Endothelial cell of umbilical vein (primary cell): ENCODE measurements at regions not wholly inside any gene's neighbourhood (a gene's known extent, or its start where the extent isn't known, plus 50 kb on each side); places are given as distances from the start of the nearest gene placed in this dataset.

Source experiments
- BruUV-seq: library from RNA; stranded (reverse); fragments of 400-500 nt; replicated peaks from 2 replicates; lab custom pipeline; 2021; lab: Mats Ljungman, UMichigan
- CTCF ChIA-PET: fragments of 300-600, 350-600 bp; sonication (Branson Sonifier 250); formaldehyde crosslinking; loops from one replicate; lab custom pipeline; 2021; ENCODE audit warnings: antibody characterized with exemption, inconsistent platforms; lab: Charles Lee
- POLR2A ChIA-PET: fragments of 300-600, 350-600 bp; sonication (Branson Sonifier 250); formaldehyde crosslinking; loops from one replicate; lab custom pipeline; 2021; ENCODE audit warnings: antibody characterized with exemption, inconsistent platforms; lab: Charles Lee
- DNase-seq: peaks from one replicate; pipeline ENCODE4 v3.0.0-alpha.2; 2011; ENCODE audit warnings: low read depth, low spot score
- FAIRE-seq: peaks from 2 replicates; lab custom pipeline; 2011; peaks lifted over from hg19 to GRCh38; lab: Jason Lieb, UNC
- H2AFZ ChIP-seq: 2 replicates; pipeline ENCODE4 v1.6.0; 2012; ENCODE audit warnings: low read depth, low read length, control low read depth, inconsistent platforms
- H3K27ac ChIP-seq: 2 replicates; pipeline ENCODE4 v1.5.1; 2011; ENCODE audit warnings: low read depth, mild to moderate bottlenecking, control low read depth, low read length, moderate library complexity; ENCODE audit not compliant: insufficient read depth
- H3K27me3 ChIP-seq, 2 experiments: 2 replicates each; pipeline versions ENCODE4 v1.6.0 to v1.6.1; 2011; ENCODE audit warnings: low read length in 2 of 2, mixed read lengths in 1 of 2; ENCODE audit not compliant: control insufficient read depth in 2 of 2, insufficient read depth in 2 of 2
- H3K36me3 ChIP-seq, 2 experiments: 2 replicates in 1 of 2; 3 replicates in 1 of 2; pipeline ENCODE4 v1.5.1; 2011; ENCODE audit warnings: low read length in 2 of 2, mild to moderate bottlenecking in 1 of 2, moderate library complexity in 1 of 2; ENCODE audit not compliant: control insufficient read depth in 2 of 2, insufficient read depth in 2 of 2; ENCODE audit errors: extremely low read depth in 1 of 2
- H3K4me1 ChIP-seq: 3 replicates; pipeline ENCODE4 v1.5.1; 2011; ENCODE audit warnings: mild to moderate bottlenecking, low read length; ENCODE audit not compliant: control insufficient read depth, insufficient read depth; ENCODE audit errors: extremely low read depth
- H3K4me2 ChIP-seq: 2 replicates; pipeline ENCODE4 v1.6.1; 2011; ENCODE audit warnings: low read length, control low read depth, mixed read lengths; ENCODE audit not compliant: insufficient read depth
- H3K4me3 ChIP-seq, 3 experiments: fragments of 200-600 bp in 1 of 3; sonication (generic), shearing (Covaris generic) in 1 of 3; replicated peaks in 1 of 3; 2 replicates each; pipeline ENCODE4 v1.5.1; 2011 to 2016; ENCODE audit warnings: control low read depth in 3 of 3, low read length in 3 of 3, mild to moderate bottlenecking in 2 of 3, inconsistent platforms in 1 of 3, low read depth in 1 of 3, moderate library complexity in 1 of 3; ENCODE audit not compliant: insufficient read depth in 1 of 3
- H3K79me2 ChIP-seq: 2 replicates; pipeline ENCODE4 v1.6.0; 2012; ENCODE audit warnings: low read length, inconsistent platforms; ENCODE audit not compliant: control insufficient read depth, insufficient read depth
- H3K9ac ChIP-seq: replicated peaks from 2 replicates; pipeline ENCODE3; 2011; ENCODE audit warnings: low read length, control low read depth; ENCODE audit not compliant: insufficient read depth; ENCODE audit errors: extremely low read depth
- H3K9me1 ChIP-seq: replicated peaks from 3 replicates; pipeline ENCODE4 v1.6.0; 2011; ENCODE audit warnings: mild to moderate bottlenecking, low read length; ENCODE audit not compliant: control insufficient read depth, insufficient read depth; ENCODE audit errors: extremely low read depth
- H3K9me3 ChIP-seq: replicated peaks from 2 replicates; pipeline ENCODE4 v1.5.1; 2012; ENCODE audit warnings: low read length, inconsistent platforms; ENCODE audit not compliant: control insufficient read depth, insufficient read depth
- H4K20me1 ChIP-seq: replicated peaks from 2 replicates; pipeline ENCODE3; 2011; ENCODE audit warnings: mild to moderate bottlenecking, low read length; ENCODE audit not compliant: control insufficient read depth, insufficient read depth; ENCODE audit errors: extremely low read depth
- CTCF ChIP-seq, 2 donors: IDR thresholded peaks; 1 replicate in 1 of 2; 2 replicates in 1 of 2; pipeline ENCODE4 v1.5.1; 2011; ENCODE audit warnings: low read length in 2 of 2, mild to moderate bottlenecking in 2 of 2, moderate library complexity in 2 of 2, control low read depth in 1 of 2, inconsistent platforms in 1 of 2, low read depth in 1 of 2; ENCODE audit not compliant: insufficient read depth in 1 of 2; ENCODE audit errors: extremely low read depth in 1 of 2
- EZH2 ChIP-seq: IDR thresholded peaks from 2 replicates; pipeline ENCODE4 v1.6.1; 2012; ENCODE audit warnings: borderline replicate concordance, low read depth, mild to moderate bottlenecking, moderate library complexity, low read length, inconsistent platforms; ENCODE audit not compliant: severe bottlenecking
- FOS ChIP-seq: IDR thresholded peaks from 2 replicates; pipeline ENCODE4 v1.6.1; 2011; ENCODE audit warnings: mild to moderate bottlenecking, low read length, moderate library complexity, borderline replicate concordance; ENCODE audit not compliant: insufficient read depth
- GATA2 ChIP-seq: IDR thresholded peaks from 2 replicates; pipeline ENCODE4 v1.7.0; 2011; ENCODE audit warnings: low read depth, mild to moderate bottlenecking, moderate library complexity, mixed read lengths, low read length; ENCODE audit not compliant: insufficient read length, insufficient read depth
- JUN ChIP-seq: IDR thresholded peaks from 2 replicates; pipeline ENCODE4 v1.6.1; 2011; ENCODE audit warnings: borderline replicate concordance, low read depth; ENCODE audit not compliant: insufficient read length, insufficient read depth
- MAX ChIP-seq: IDR thresholded peaks from 2 replicates; pipeline ENCODE4 v1.6.1; 2011; ENCODE audit not compliant: insufficient read depth, insufficient read length
- MYC ChIP-seq: IDR thresholded peaks from one replicate; pipeline ENCODE4 v1.6.1; 2011; ENCODE audit warnings: mild to moderate bottlenecking, low read depth, low read length
- POLR2A ChIP-seq: IDR thresholded peaks from 2 replicates; pipeline ENCODE4 v1.6.1; 2012; ENCODE audit warnings: low read depth, mild to moderate bottlenecking, control low read depth, low read length
- POLR2AphosphoS5 ChIP-seq: IDR thresholded peaks from 2 replicates; pipeline ENCODE4 v1.6.1; 2012; ENCODE audit warnings: low read depth, mild to moderate bottlenecking, control low read depth, low read length, moderate library complexity; ENCODE audit not compliant: insufficient read depth
- dilution Hi-C: fragments of 300-500 bp; cut with MboI; formaldehyde crosslinking; loops from one replicate; pipeline ENCODE4 v1.15.0; 2019; ENCODE audit warnings: low sequenced_read_pairs; ENCODE audit not compliant: extremely low pct_ligation_motif_present
- intact Hi-C: fragments of 100-400 bp; cut with micrococcal nuclease; formaldehyde crosslinking; loops from one replicate; pipeline ENCODE4 v1.10.0; 2022

GRCh38 chr6:82629921-82630320, 266.3 kb downstream of the TPBG start:
- Histone ChIP-seq H3K27ac (no peak overlapping the region), H3K36me3 (no peaks in the 10 kb centered on the region), H2AFZ (no peak overlapping the region), H3K27me3 (no peaks in the 10 kb centered on the region), H3K4me3 (no peak overlapping the region), H3K4me1 (no peaks in the 10 kb centered on the region), H3K79me2 (no peaks in the 10 kb centered on the region), H3K9ac (no peak overlapping the region), H3K9me3 (no peaks in the 10 kb centered on the region), H3K4me2 (no peak overlapping the region), H3K9me1 (no peaks in the 10 kb centered on the region), H4K20me1 (no peaks in the 10 kb centered on the region)
- DNase-seq (no peak), FAIRE-seq (no peak)
- intact Hi-C loops (no loop called here), dilution Hi-C loops (no loop called here)
- POLR2A ChIA-PET = no interaction called here
- no TSS peak for BruUV-seq
- CTCF ChIA-PET = no interaction called here
- no peak for TF ChIP-seq MYC

GRCh38 chr6:82641677-82642076, 278.1 kb downstream of the TPBG start:
- intact Hi-C loops = no loop called here
- H3K27ac ChIP-seq = no peak overlapping the region
- ChIA-PET POLR2A (no interaction called here), CTCF (no interaction called here)
- no peaks in the 10 kb centered on the region for H4K20me1 ChIP-seq
- DNase-seq (no peak), FAIRE-seq (no peak)
- no peak overlapping the region for H3K4me3 ChIP-seq
- H3K9me3 ChIP-seq = no peaks in the 10 kb centered on the region
- H3K4me2 ChIP-seq = no peak overlapping the region
- no peaks in the 10 kb centered on the region for H3K9me1 ChIP-seq
- H3K4me1 ChIP-seq = no peaks in the 10 kb centered on the region
- no peak for TF ChIP-seq CTCF (IDR thresholded peaks at IDR 0.05; ENCODE audit: extremely low read depth in 1 of 2, insufficient read depth in 1 of 2, low read depth in 1 of 2, low read length in 2 of 2)
- TF ChIP-seq POLR2AphosphoS5 = no peak
- TF ChIP-seq JUN = no peak
- no peak for TF ChIP-seq MAX
- TF ChIP-seq FOS = no peak
- no peak for TF ChIP-seq GATA2
- TF ChIP-seq MYC = no peak
- no peak for TF ChIP-seq EZH2
- no peak for TF ChIP-seq POLR2A
- H3K79me2 ChIP-seq = no peaks in the 10 kb centered on the region
- BruUV-seq = no TSS peak
- dilution Hi-C loops = no loop called here
- H2AFZ ChIP-seq = no peak overlapping the region
- no peaks in the 10 kb centered on the region for H3K27me3 ChIP-seq
- no peaks in the 10 kb centered on the region for H3K36me3 ChIP-seq
- no peak overlapping the region for H3K9ac ChIP-seq
